ENCODE measurements at regions not wholly inside any gene's neighbourhood (a gene's known extent, or its start where the extent isn't known, plus 50 kb on each side); places are given as distances from the start of the nearest gene placed in this dataset.

DNA sequence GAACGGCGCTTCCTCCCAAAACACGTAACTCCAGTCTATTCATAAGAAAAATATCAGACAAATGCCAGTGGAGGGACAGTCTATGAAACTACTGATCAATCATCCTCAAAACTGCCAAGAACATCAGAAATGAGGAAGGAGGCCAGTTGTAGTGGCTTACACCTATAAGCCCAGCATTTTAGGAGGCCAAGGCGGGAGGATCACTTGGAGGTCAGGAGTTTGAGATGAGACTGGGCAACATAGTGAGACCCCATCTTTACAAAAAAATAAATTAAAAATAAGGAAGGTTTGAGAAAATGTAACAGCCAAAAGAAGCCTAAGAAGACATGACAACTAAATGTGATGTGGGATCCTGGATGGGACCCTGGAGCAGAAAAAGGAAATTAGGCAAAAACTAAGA is 58.9 kb upstream of the MIER3 start:
- DNase-seq: no peak
- H3K36me3 Mint-ChIP-seq (ENCODE audit: insufficient read depth, unreplicated experiment): no peaks in the 10 kb centered on the region
- H3K4me1 Mint-ChIP-seq (ENCODE audit: low read depth, unreplicated experiment): peaks cover 11% of the 10 kb centered on the region
- TF ChIP-seq, protein P1, sequence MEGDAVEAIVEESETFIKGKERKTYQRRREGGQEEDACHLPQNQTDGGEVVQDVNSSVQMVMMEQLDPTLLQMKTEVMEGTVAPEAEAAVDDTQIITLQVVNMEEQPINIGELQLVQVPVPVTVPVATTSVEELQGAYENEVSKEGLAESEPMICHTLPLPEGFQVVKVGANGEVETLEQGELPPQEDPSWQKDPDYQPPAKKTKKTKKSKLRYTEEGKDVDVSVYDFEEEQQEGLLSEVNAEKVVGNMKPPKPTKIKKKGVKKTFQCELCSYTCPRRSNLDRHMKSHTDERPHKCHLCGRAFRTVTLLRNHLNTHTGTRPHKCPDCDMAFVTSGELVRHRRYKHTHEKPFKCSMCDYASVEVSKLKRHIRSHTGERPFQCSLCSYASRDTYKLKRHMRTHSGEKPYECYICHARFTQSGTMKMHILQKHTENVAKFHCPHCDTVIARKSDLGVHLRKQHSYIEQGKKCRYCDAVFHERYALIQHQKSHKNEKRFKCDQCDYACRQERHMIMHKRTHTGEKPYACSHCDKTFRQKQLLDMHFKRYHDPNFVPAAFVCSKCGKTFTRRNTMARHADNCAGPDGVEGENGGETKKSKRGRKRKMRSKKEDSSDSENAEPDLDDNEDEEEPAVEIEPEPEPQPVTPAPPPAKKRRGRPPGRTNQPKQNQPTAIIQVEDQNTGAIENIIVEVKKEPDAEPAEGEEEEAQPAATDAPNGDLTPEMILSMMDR (IDR thresholded peaks at IDR 0.05; ENCODE audit: unreplicated experiment): no peak
- H3K27ac Mint-ChIP-seq (ENCODE audit: unreplicated experiment): no peak overlapping the region
- H3K9me3 Mint-ChIP-seq (ENCODE audit: low read depth, unreplicated experiment): no peaks in the 10 kb centered on the region
- H3K4me3 Mint-ChIP-seq (ENCODE audit: low read depth, unreplicated experiment): no peak overlapping the region
- intact Hi-C loops (cut with micrococcal nuclease; ENCODE audit: unreplicated experiment): no loop called here
- H3K27me3 Mint-ChIP-seq (ENCODE audit: unreplicated experiment): no peaks in the 10 kb centered on the region
- CTCF ChIA-PET: no interaction called here
- no TSS peak for BruUV-seq (replicated peaks)

- Mint-ChIP-seq H3K36me3 (ENCODE audit: insufficient read depth, unreplicated experiment) (no peaks in the 10 kb centered on the region), H3K4me1 (ENCODE audit: low read depth, unreplicated experiment) (no peaks in the 10 kb centered on the region), H3K4me3 (ENCODE audit: low read depth, unreplicated experiment) (no peak overlapping the region), H3K27me3 (ENCODE audit: unreplicated experiment) (no peaks in the 10 kb centered on the region), H3K27ac (ENCODE audit: unreplicated experiment) (no peak overlapping the region), H3K9me3 (ENCODE audit: low read depth, unreplicated experiment) (no peaks in the 10 kb centered on the region)
- DNase-seq: no peak
- BruUV-seq (replicated peaks): no TSS peak
- intact Hi-C loops (cut with micrococcal nuclease; ENCODE audit: unreplicated experiment): no loop called here
- TF ChIP-seq, protein P1 (IDR thresholded peaks at IDR 0.05; ENCODE audit: unreplicated experiment): no peak
- CTCF ChIA-PET: interaction anchor here (0.6 kb wide), 1 partner anchor 10 kb away, joined by 9 read pairs; no protein-coding TSS in a partner anchor
Measured at GRCh38 chr5:57012511-57012910, 60.6 kb upstream of the MIER3 start.

DNA sequence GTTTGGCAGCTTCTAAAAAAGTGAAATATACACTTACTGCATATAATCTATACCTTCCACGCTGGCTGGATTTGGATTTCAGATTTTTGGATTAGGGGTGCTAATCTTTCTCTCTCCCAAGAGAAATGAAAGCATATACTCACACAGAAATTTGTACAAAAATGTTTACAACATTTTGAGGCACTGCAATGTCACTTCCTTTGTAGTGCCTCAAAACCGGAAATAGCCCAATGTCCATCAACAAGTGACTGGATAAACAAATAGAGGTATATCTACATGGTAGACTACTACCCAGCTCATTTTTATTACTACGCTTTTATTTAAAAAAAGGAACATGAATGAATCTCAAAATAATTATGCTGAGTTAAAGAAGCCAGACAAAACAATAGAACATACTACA is 74.0 kb upstream of the MIER3 start:
- Mint-ChIP-seq H3K36me3 (ENCODE audit: insufficient read depth, unreplicated experiment) (no peaks in the 10 kb centered on the region), H3K4me3 (ENCODE audit: low read depth, unreplicated experiment) (no peak overlapping the region), H3K4me1 (ENCODE audit: low read depth, unreplicated experiment) (peaks cover 8% of the 10 kb centered on the region), H3K27me3 (ENCODE audit: unreplicated experiment) (no peaks in the 10 kb centered on the region), H3K9me3 (ENCODE audit: low read depth, unreplicated experiment) (no peaks in the 10 kb centered on the region), H3K27ac (ENCODE audit: unreplicated experiment) (no peak overlapping the region)
- DNase-seq: no peak
- BruUV-seq (replicated peaks): no TSS peak
- CTCF ChIA-PET: no interaction called here
- TF ChIP-seq, protein P1 (IDR thresholded peaks at IDR 0.05; ENCODE audit: unreplicated experiment): no peak
- intact Hi-C loops (cut with micrococcal nuclease; ENCODE audit: unreplicated experiment): no loop called here

GRCh38 chr5:57028161-57028560 is 76.2 kb upstream of the MIER3 start:
- no peak overlapping the region for H3K27ac Mint-ChIP-seq (ENCODE audit: unreplicated experiment)
- TF ChIP-seq, protein P1 (IDR thresholded peaks at IDR 0.05; ENCODE audit: unreplicated experiment): no peak
- no peaks in the 10 kb centered on the region for H3K27me3 Mint-ChIP-seq (ENCODE audit: unreplicated experiment)
- no peak for DNase-seq
- intact Hi-C loops (cut with micrococcal nuclease; ENCODE audit: unreplicated experiment): no loop called here
- no peak overlapping the region for H3K4me3 Mint-ChIP-seq (ENCODE audit: low read depth, unreplicated experiment)
- BruUV-seq (replicated peaks): no TSS peak
- CTCF ChIA-PET: no interaction called here
- H3K4me1 Mint-ChIP-seq (ENCODE audit: low read depth, unreplicated experiment): peaks cover 30% of the 10 kb centered on the region
- H3K36me3 Mint-ChIP-seq (ENCODE audit: insufficient read depth, unreplicated experiment): no peaks in the 10 kb centered on the region
- H3K9me3 Mint-ChIP-seq (ENCODE audit: low read depth, unreplicated experiment): no peaks in the 10 kb centered on the region
